Renal cortical epithelial cell (primary cell): ENCODE measurements at regions not wholly inside any gene's neighbourhood (a gene's known extent, or its start where the extent isn't known, plus 50 kb on each side); places are given as distances from the start of the nearest gene placed in this dataset.
A peak's percentile ranks its signal among the peaks of the same experiment; 100 is the strongest.

ENCODE experiments used
- DNase-seq: peaks from one replicate; pipeline ENCODE4 v3.0.0-alpha.2; 2011; ENCODE audit warnings: low read depth

- no peak for DNase-seq
Observed at GRCh38 chr21:34192646-34193285, 119.4 kb downstream of the MRPS6 start.

DNA sequence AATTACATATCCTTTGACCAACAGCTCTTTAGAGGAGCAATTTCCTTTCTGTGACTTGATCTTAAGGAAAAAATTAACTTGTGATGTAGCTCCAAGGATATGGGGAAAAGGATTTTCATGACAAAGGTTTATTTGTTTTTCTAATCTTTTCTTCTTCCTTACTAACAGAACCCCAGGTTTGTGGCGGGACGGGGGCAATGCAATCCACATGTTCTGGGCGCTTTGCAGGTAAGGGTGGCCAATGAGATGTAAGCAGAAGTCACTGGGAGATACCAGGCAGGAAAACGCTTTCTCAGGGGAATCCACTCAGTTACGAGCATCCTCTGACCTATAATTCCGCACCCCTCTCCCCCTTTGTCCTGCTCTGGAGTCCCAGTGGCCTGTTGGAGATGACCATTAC is 122.0 kb downstream of the MRPS6 start:
- no peak for DNase-seq

DNA sequence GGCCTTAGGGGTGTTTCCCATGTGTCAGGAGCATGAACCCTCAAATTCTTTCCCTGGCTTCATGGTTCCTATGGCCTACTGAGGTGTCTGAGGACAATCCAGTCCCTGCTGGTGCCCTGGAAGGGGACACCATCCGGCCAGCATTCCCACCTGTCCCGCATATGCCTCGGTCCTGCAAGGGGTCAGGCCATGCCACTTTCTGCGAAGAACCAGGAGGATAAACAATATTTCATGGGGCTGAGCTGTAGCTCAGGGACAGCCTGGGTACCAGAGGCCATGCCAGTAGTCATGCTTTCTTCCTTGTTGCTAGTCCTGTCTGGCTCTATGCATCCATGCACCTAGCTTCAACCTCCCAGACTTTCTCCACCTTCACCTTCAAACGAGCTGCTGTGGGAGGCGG is 123.6 kb downstream of the MRPS6 start:
- no peak for DNase-seq

- DNase-seq: no peak
Observed at GRCh38 chr21:34197561-34197960, 124.2 kb downstream of the MRPS6 start.

DNA sequence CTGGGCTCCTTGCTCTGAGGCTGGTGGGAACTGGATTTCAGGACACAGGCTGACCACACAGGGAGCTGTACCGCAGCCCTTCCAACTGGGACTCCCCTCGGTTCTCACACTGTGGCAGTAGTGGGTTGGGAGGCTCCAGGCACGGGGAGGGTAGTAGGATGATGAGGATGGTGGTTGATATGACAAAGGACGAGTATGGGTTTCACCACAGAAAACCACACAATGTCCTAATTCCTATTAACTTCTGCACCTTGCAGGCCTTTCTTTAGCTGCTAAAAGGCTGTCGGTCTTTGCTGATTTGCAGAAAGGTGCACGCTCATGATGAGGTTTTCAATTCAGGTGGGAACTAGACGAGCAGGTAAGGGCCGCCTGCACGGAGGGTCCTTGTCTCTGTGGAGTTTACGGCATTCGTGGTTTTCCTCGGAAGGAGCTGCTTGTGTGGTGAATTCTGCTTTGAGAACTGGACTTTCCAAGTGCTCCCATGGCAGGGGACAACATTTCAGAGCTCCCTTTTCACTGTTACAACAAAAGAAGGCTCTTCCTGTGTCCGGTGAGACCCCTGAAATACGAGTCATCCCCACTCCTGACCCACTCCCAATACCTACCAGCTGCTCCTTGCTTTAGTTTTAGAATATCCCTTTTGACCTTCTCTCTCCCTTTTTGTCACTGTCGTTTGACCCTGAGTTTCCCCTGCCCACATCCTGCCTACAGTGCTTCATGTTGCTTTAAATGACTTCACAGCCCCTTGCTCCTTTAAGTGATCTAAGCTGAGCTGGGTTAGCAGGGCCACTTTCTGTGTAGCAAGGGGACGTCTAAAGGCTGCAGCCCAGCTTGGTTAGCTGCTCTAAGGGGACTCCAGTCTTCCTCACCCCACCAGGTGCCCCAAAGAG is 125.1 kb downstream of the MRPS6 start:
- no peak for DNase-seq

- DNase-seq: no peak
Observed at GRCh38 chr21:34199121-34199910, 125.9 kb downstream of the MRPS6 start.

DNA sequence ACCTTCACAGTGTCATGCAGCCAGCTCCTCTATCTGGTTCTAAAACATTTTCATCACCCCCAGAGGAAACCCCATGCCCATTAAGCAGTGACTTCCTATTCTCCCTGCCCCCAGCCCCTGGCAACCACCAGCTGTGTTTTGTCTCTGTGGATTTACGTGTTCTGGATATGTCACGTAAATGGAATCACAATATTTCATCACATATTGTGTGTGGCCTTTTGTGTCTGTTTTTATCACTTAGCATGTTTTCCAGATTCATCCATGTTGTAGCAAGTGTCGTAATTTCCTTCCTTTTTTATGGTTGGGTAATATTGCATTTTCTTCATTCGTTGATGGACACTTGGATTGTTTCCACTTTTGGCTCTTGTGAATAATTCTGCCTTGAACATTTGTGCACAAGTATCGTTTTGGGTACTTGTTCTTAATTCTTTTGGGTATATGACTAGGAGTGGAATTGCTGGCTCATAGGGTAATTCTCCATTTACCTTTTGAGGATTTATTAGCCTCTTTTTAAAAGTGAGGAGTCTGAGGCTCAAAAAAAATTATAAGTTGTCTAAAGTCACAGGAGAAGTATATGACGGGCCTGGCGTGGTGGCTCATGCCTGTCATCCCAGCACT is 127.0 kb downstream of the MRPS6 start:
- no peak for DNase-seq

DNA sequence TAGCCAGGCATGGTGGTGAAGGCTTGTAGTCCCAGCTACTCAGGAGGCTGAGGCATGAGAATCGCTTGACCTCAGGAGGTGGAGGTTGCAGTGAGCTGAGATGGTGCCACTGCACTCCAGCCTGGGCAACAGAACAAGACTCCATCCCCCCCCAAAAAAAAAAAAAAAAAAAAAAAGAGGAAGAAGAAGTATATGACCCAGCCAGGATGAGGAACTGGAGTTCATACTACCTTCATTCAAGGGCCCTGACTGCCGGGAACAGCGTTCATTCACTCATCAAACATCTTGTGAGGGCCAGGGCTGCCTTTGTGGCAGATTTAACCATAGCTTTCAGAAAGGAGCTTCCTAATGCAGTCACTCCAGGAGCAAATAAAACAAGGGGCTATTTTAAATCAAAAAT is 127.6 kb downstream of the MRPS6 start:
- DNase-seq: no peak

GRCh38 chr21:34201481-34201858 is 128.1 kb downstream of the MRPS6 start:
- no peak for DNase-seq

GRCh38 chr21:34202553-34203372 is 129.4 kb downstream of the MRPS6 start:
- DNase-seq: peak; percentile 38

- DNase-seq: no peak
Observed at GRCh38 chr21:34203851-34204420, 130.6 kb downstream of the MRPS6 start.

DNA sequence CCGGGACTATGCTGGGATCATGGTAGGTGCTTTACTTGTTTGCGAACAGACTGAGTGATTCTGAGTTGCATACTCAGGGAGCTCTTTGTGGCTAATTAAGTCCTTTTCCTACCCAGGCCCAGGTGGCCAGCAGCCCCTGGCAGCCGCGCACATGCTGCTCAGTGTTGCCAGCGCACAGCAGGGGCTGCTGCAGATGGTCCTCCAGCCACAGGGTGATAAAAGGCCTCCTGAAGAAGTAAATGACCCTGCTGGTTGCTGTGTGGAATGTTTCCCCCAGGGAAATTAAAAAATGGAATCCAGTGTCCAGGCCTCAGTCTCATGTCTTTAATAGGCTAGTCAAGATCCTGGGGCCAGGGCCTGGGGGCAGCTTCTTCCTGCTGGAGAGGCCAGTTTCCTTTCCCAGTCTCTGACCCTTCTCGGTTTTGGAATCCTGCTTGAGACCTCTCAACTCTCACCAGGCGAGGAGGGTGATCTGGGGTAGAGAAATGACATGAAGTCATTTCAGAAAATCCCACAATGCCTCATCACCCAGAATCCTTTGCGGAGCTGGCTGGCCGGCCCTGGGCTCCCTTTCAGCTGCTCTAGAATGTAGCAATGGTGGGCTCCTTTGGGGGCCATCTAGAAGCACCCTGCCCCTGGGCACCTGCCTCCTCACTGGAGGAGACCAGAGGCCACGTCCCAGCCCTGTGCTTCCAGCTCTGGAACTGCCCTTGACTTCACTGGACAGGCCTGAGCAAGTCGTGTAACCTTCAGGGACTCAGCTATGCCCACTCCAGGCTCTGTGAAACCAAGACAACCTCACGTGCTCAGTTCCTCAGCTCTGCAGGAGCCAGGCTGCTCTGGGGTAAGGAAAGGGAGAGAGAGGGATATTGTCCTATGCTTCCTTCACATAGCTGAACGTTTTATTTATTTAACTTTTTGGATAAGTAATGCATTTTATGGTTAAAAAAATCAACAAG is 131.4 kb downstream of the MRPS6 start:
- no peak for DNase-seq

- DNase-seq: peak; percentile 9
Observed at GRCh38 chr21:34205811-34206571, 132.6 kb downstream of the MRPS6 start.

DNA sequence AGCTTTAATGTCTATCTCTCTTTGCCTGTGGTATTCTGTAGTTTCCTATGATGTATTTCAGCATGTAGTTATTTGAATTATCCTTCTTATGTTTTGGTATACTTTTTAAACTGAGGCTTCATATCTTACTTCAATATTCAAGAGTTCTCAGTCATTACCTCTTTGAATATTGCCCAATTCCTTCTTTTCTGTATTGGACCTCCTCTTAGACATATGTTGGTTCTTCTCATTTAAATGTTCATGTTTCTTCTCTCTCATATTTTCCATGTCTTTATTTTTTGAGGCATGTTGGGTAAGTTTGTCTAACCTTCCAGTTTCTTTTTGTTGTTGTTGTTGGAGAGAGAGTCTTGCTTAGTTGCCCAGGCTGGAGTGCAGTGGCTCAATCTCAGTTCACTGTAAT is 140.6 kb downstream of the MRPS6 start:
- no peak for DNase-seq

DNA sequence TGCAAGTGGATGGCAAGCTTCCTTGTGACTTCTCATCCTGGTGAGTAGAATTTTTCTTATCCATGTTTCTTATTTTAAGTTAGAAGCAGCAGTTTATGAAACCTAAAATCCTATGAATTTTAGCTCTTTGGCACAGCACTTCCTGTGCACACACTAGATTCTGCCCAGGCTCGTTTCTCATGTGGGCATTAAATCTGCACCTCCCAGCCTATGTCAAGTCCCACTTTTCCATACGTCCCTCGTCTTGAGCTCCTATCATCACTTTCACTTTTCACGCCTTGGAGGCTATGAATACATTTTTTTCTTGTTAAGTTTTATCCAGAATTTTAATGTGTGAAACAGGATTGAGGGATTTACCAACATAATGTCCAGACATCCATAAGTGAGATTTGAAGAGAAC is 142.1 kb downstream of the MRPS6 start:
- DNase-seq: no peak

DNA sequence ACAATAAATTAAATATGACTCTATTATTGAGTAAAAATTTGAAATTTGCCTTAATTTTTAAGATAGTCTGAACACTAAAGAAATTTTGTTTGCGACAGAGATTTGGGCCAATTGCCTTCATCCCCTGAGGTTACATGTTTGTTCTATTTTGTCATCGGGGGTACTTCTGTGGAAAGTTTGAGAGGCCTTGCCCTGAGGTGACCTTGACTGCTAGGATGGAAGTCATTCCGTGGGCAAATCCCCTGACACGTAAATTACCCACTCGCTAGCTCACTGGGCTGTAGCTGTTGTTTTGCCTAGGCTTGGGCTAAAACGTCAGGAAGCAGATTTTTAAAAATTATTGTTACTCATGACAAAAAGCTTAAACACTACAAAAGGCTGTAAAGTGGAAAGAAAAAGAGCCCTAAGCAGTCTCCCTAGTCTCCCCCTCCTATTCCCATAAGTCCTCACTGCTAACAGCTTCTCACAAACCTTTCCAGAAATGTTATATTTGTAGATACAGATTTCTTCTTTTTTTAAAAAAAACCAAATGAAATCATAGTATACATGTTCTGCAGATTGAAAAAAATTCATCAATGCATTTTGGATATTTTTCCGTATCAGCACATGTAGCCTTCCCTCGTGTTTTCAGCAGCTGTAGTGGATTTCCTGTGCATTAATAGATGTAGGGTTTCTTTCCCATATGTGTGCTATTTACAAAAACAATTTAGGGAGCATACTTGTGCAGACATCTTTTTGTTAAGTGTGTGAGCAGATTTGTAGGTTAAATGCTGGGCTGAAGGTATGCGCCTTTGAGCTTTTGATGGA is 142.7 kb downstream of the MRPS6 start:
- no peak for DNase-seq

DNA sequence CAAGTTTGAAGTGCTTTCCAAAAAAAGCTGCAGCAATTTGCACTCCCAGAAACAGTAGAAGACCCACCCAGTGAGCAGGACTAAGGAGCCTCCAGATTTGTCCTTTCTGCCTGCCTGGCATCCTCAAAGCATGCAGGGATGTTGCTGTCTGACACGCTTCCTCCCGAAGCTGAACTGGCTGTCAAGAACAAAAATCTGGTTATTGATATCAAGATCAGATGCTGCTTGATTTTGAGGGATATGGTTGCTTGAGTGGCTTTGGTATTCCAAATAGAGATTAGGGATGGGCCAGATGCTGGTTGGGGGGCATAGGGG is 143.3 kb downstream of the MRPS6 start:
- no peak for DNase-seq

DNA sequence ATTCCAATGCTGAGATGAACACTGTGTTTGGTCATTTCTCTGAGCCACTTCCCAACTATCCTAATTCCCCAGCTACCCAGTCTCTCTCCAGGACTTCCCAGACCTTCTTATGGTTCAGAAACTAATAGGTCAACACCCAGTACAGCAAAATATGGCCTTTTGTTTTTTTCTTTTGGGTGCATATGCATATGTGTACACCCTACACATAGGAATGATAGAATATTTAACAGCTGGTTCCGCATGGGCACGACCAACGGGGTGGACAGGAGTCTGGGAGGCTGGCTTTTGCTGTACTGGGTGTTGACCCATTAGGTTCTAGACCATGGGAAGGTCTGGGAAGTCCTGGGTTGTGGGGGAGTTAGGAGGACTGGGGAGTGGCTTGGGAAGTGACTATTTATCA is 143.9 kb downstream of the MRPS6 start:
- DNase-seq: no peak
